WTC11 (cell line): ENCODE measurements at regions not wholly inside any gene's neighbourhood (a gene's known extent, or its start where the extent isn't known, plus 50 kb on each side); places are given as distances from the start of the nearest gene placed in this dataset.

Experiments
- ATAC-seq: fragments of 200-7000 bp; cut with Tn5 transposase; 2 replicates; pipeline ENCODE4 v1.10.0; 2021; ENCODE audit warnings: mild to moderate bottlenecking, moderate library complexity
- CTCF ChIA-PET: fragments of 300-600 bp; sonication (Branson Sonifier 250); formaldehyde crosslinking; loops from one replicate; lab custom pipeline; 2021; ENCODE audit warnings: antibody characterized with exemption; lab: Charles Lee
- POLR2A ChIA-PET: fragments of 350-600 bp; sonication (Branson Sonifier 250); formaldehyde crosslinking; loops from one replicate; lab custom pipeline; 2021; ENCODE audit warnings: antibody characterized with exemption; lab: Charles Lee
- DNase-seq: peaks from one replicate; pipeline ENCODE4 v3.0.0; 2021; ENCODE audit warnings: low spot score
- H3K27ac Mint-ChIP-seq: 2 replicates; pipeline ENCODE4 v1.8.0; 2021; ENCODE audit warnings: mixed read lengths
- H3K27me3 Mint-ChIP-seq: 2 replicates; pipeline ENCODE4 v1.8.0; 2021; ENCODE audit warnings: low read depth, mild to moderate bottlenecking, moderate library complexity, mixed read lengths
- H3K36me3 Mint-ChIP-seq: 2 replicates; pipeline ENCODE4 v1.8.0; 2021; ENCODE audit warnings: mixed read lengths
- H3K4me1 Mint-ChIP-seq: 2 replicates; pipeline ENCODE4 v1.8.0; 2022; ENCODE audit warnings: mixed read lengths
- H3K4me3 Mint-ChIP-seq: 2 replicates; pipeline ENCODE4 v1.8.0; 2021; ENCODE audit warnings: mild to moderate bottlenecking, moderate library complexity, mixed read lengths
- H3K9me3 Mint-ChIP-seq: 2 replicates; pipeline ENCODE4 v1.8.0; 2021; ENCODE audit warnings: mixed read lengths
- ATF3 ChIP-seq: sonication (generic); formaldehyde crosslinking; conservative IDR thresholded peaks from 2 replicates; pipeline ENCODE4 v1.8.1; 2022; ENCODE audit warnings: mild to moderate bottlenecking, missing genetic modification reagents
- CREB1 ChIP-seq: sonication (generic); formaldehyde crosslinking; IDR thresholded peaks from 2 replicates; pipeline ENCODE4 v1.8.0; 2023; ENCODE audit warnings: mild to moderate bottlenecking, missing genetic modification reagents
- CREM ChIP-seq: sonication (generic); formaldehyde crosslinking; IDR thresholded peaks from 2 replicates; pipeline ENCODE4 v1.8.1; 2022; ENCODE audit warnings: mild to moderate bottlenecking, missing genetic modification reagents, moderate library complexity
- E2F4 ChIP-seq: sonication (generic); formaldehyde crosslinking; IDR thresholded peaks from 2 replicates; pipeline ENCODE4 v1.8.1; 2022; ENCODE audit warnings: low read depth, mild to moderate bottlenecking, moderate library complexity, missing genetic modification reagents, borderline replicate concordance
- ERG ChIP-seq: fragments of 250-450 bp; sonication (Bioruptor Pico); IDR thresholded peaks from 2 replicates; pipeline ENCODE4 v1.8.0; 2021; ENCODE audit warnings: mild to moderate bottlenecking
- FOXK1 ChIP-seq: sonication (generic); formaldehyde crosslinking; IDR thresholded peaks from 2 replicates; pipeline ENCODE4 v1.8.0; 2022; ENCODE audit warnings: mild to moderate bottlenecking, moderate library complexity, missing genetic modification reagents
- GRHL2 ChIP-seq: fragments of 250-450 bp; sonication (Bioruptor Pico); IDR thresholded peaks from 2 replicates; pipeline ENCODE4 v1.8.0; 2022; ENCODE audit warnings: mild to moderate bottlenecking, moderate library complexity; ENCODE audit not compliant: insufficient replicate concordance, severe bottlenecking
- JUN ChIP-seq: sonication (generic); formaldehyde crosslinking; IDR thresholded peaks from 2 replicates; pipeline ENCODE4 v1.8.0; 2023; ENCODE audit warnings: mild to moderate bottlenecking, missing genetic modification reagents
- MYBL2 ChIP-seq: sonication (generic); formaldehyde crosslinking; IDR thresholded peaks from 2 replicates; pipeline ENCODE4 v1.8.1; 2023; ENCODE audit warnings: mild to moderate bottlenecking, moderate library complexity, missing genetic modification reagents
- NFYB ChIP-seq: sonication (generic); formaldehyde crosslinking; conservative IDR thresholded peaks from 2 replicates; pipeline ENCODE4 v1.8.0; 2022; ENCODE audit warnings: low read depth, missing genetic modification reagents
- NR1H2 ChIP-seq: sonication (generic); formaldehyde crosslinking; IDR thresholded peaks from 2 replicates; pipeline ENCODE4 v1.9.0; 2021; ENCODE audit warnings: mild to moderate bottlenecking, moderate library complexity, missing genetic modification reagents
- OVOL2 ChIP-seq: fragments of 250-450 bp; sonication (Bioruptor Pico); IDR thresholded peaks from 2 replicates; pipeline ENCODE4 v1.9.0; 2021; ENCODE audit warnings: mild to moderate bottlenecking, borderline replicate concordance
- SMAD4 ChIP-seq: sonication (generic); formaldehyde crosslinking; IDR thresholded peaks from 2 replicates; pipeline ENCODE4 v1.8.0; 2022; ENCODE audit warnings: mild to moderate bottlenecking, missing genetic modification reagents
- SP1 ChIP-seq: sonication (generic); formaldehyde crosslinking; conservative IDR thresholded peaks from 2 replicates; pipeline ENCODE4 v1.8.1; 2022; ENCODE audit warnings: missing genetic modification reagents
- ZNF121 ChIP-seq: sonication (generic); formaldehyde crosslinking; IDR thresholded peaks from 2 replicates; pipeline ENCODE4 v1.8.0; 2023; ENCODE audit warnings: missing genetic modification reagents
- ZNF263 ChIP-seq: sonication (generic); formaldehyde crosslinking; IDR thresholded peaks from 2 replicates; pipeline ENCODE4 v1.8.1; 2022; ENCODE audit warnings: low read depth, mild to moderate bottlenecking, moderate library complexity, missing genetic modification reagents
- TF ChIP-seq, protein P1 (sequence below): sonication (generic); formaldehyde crosslinking; IDR thresholded peaks from 2 replicates; pipeline ENCODE4 v1.8.1; 2023; ENCODE audit warnings: mild to moderate bottlenecking, missing genetic modification reagents
- TF ChIP-seq, protein P2 (sequence below): sonication (generic); formaldehyde crosslinking; IDR thresholded peaks from 2 replicates; pipeline ENCODE4 v1.8.0; 2022; ENCODE audit warnings: mild to moderate bottlenecking, missing genetic modification reagents

- POLR2A ChIA-PET = no interaction called here
- no peak for ATAC-seq
- no peak overlapping the region for H3K4me3 Mint-ChIP-seq
Measured at GRCh38 chr15:58334803-58335202, 97.0 kb upstream of the LIPC start.

GRCh38 chr15:58336161-58336560 is 95.6 kb upstream of the LIPC start:
- DNase-seq = no peak
- Mint-ChIP-seq H3K27ac (no peak overlapping the region), H3K36me3 (peaks cover 2% of the 10 kb centered on the region; the same call in 1 of the 2 replicates), H3K9me3 (peaks cover 10% of the 10 kb centered on the region), H3K4me1 (peaks cover 23% of the 10 kb centered on the region), H3K4me3 (no peak overlapping the region), H3K27me3 (no peaks in the 10 kb centered on the region)
- ChIA-PET CTCF (interaction anchor here (0.6 kb wide), 1 partner anchor 1367 kb away, joined by 3 read pairs; no protein-coding TSS in a partner anchor), POLR2A (no interaction called here)
- no peak for ATAC-seq
- TF ChIP-seq, protein P1, sequence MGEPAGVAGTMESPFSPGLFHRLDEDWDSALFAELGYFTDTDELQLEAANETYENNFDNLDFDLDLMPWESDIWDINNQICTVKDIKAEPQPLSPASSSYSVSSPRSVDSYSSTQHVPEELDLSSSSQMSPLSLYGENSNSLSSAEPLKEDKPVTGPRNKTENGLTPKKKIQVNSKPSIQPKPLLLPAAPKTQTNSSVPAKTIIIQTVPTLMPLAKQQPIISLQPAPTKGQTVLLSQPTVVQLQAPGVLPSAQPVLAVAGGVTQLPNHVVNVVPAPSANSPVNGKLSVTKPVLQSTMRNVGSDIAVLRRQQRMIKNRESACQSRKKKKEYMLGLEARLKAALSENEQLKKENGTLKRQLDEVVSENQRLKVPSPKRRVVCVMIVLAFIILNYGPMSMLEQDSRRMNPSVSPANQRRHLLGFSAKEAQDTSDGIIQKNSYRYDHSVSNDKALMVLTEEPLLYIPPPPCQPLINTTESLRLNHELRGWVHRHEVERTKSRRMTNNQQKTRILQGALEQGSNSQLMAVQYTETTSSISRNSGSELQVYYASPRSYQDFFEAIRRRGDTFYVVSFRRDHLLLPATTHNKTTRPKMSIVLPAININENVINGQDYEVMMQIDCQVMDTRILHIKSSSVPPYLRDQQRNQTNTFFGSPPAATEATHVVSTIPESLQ (CRISPR knock-in tag) = no peak
- TF ChIP-seq SMAD4 (CRISPR knock-in tag) = no peak
- TF ChIP-seq, protein P2, sequence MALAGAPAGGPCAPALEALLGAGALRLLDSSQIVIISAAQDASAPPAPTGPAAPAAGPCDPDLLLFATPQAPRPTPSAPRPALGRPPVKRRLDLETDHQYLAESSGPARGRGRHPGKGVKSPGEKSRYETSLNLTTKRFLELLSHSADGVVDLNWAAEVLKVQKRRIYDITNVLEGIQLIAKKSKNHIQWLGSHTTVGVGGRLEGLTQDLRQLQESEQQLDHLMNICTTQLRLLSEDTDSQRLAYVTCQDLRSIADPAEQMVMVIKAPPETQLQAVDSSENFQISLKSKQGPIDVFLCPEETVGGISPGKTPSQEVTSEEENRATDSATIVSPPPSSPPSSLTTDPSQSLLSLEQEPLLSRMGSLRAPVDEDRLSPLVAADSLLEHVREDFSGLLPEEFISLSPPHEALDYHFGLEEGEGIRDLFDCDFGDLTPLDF (CRISPR knock-in tag) = no peak
- no peak for TF ChIP-seq ZNF121 (CRISPR knock-in tag)
- no peak for TF ChIP-seq GRHL2 (CRISPR knock-in tag)
- TF ChIP-seq OVOL2 (CRISPR knock-in tag) = no peak
- TF ChIP-seq SP1 (CRISPR knock-in tag) = no peak
- TF ChIP-seq JUN (CRISPR knock-in tag) = no peak
- no peak for TF ChIP-seq MYBL2 (CRISPR knock-in tag)
- TF ChIP-seq ZNF263 (CRISPR knock-in tag) = no peak
- TF ChIP-seq FOXK1 = no peak

More at GRCh38 chr15:58334803-58335202, 97.0 kb upstream of the LIPC start:
- Mint-ChIP-seq H3K9me3 (peaks cover 10% of the 10 kb centered on the region), H3K27ac (no peak overlapping the region), H3K36me3 (peaks cover 2% of the 10 kb centered on the region; the same call in 1 of the 2 replicates), H3K4me1 (peaks cover 37% of the 10 kb centered on the region), H3K27me3 (no peaks in the 10 kb centered on the region)
- DNase-seq = no peak
- CTCF ChIA-PET = no interaction called here
- TF ChIP-seq NFYB (CRISPR knock-in tag) = no peak
- TF ChIP-seq CREB1 = no peak
- no peak for TF ChIP-seq OVOL2 (CRISPR knock-in tag)
- TF ChIP-seq MYBL2 (CRISPR knock-in tag) = no peak
- no peak for TF ChIP-seq NR1H2 (CRISPR knock-in tag)
- TF ChIP-seq ERG (CRISPR knock-in tag) = no peak
- TF ChIP-seq, protein P2 (CRISPR knock-in tag) = no peak
- TF ChIP-seq CREM (CRISPR knock-in tag) = no peak
- TF ChIP-seq ATF3 (CRISPR knock-in tag) = no peak
- TF ChIP-seq, protein P1 (CRISPR knock-in tag) = no peak
- TF ChIP-seq E2F4 (CRISPR knock-in tag) = no peak
